Stimulated activated CD4-positive, alpha-beta T cell treated with anti-CD3 and anti-CD28 coated beads, Interleukin-1b, Interleukin-23, amount 100 ng/mL, for 24 hours (primary cell): ENCODE measurements at regions not wholly inside any gene's neighbourhood (a gene's known extent, or its start where the extent isn't known, plus 50 kb on each side); places are given as distances from the start of the nearest gene placed in this dataset.
"Not testable (repeated sequence)": the region's sequence is repeated elsewhere in the genome, so short reads cannot be mapped to it uniquely, and the experiment has no call there.

ENCODE experiments used
- DNase-seq, 4 experiments: peaks; one replicate each; pipeline ENCODE4 v3.0.0-alpha.2; 2020; ENCODE audit warnings: low read depth in 4 of 4, low spot score in 1 of 4

- DNase-seq, result no peak
These were observed 76.9 kb upstream of the EED start for GRCh38 chr11:86167499-86168164.

- DNase-seq, result not testable (repeated sequence)
These were observed 78.3 kb upstream of the EED start for GRCh38 chr11:86166287-86166686.

GRCh38 chr11:86164106-86164505 lies 80.4 kb upstream of the EED start:
- DNase-seq, result no peak

- DNase-seq, result not testable (repeated sequence)
These were observed 81.2 kb upstream of the EED start for GRCh38 chr11:86163221-86163876.

GRCh38 chr11:86162239-86162638 lies 82.3 kb upstream of the EED start:
- DNase-seq, result no peak

- DNase-seq, result no peak
These were observed 82.7 kb upstream of the EED start for GRCh38 chr11:86161837-86162236.

- DNase-seq, result no peak
These were observed 83.2 kb upstream of the EED start for GRCh38 chr11:86161336-86161735.

- no peak for DNase-seq
These were observed 83.9 kb upstream of the EED start for GRCh38 chr11:86160541-86161149.

GRCh38 chr11:86159581-86159891 lies 85.0 kb upstream of the EED start:
- no peak for DNase-seq

- DNase-seq, result no peak
These were observed 85.6 kb upstream of the EED start for GRCh38 chr11:86158704-86159580.

- no peak for DNase-seq
These were observed 86.7 kb upstream of the EED start for GRCh38 chr11:86157797-86158378.

- DNase-seq, result no peak
These were observed 87.6 kb upstream of the PICALM start for GRCh38 chr11:86156397-86156955.

GRCh38 chr11:86155200-86155844 lies 86.4 kb upstream of the PICALM start:
- no peak for DNase-seq

- DNase-seq, result no peak
These were observed 84.6 kb upstream of the PICALM start for GRCh38 chr11:86153439-86153838.

GRCh38 chr11:86152901-86153300 lies 84.0 kb upstream of the PICALM start:
- no peak for DNase-seq

- DNase-seq, result no peak
These were observed 83.3 kb upstream of the PICALM start for GRCh38 chr11:86152006-86152862.

- DNase-seq, result no peak
These were observed 82.5 kb upstream of the PICALM start for GRCh38 chr11:86151174-86152005.

GRCh38 chr11:86150847-86151173 lies 81.9 kb upstream of the PICALM start:
- DNase-seq, result no peak

GRCh38 chr11:86149792-86150191 lies 80.9 kb upstream of the PICALM start:
- DNase-seq, result no peak
